Gastrocnemius medialis (tissue), 4 donors: ENCODE measurements at regions not wholly inside any gene's neighbourhood (a gene's known extent, or its start where the extent isn't known, plus 50 kb on each side); places are given as distances from the start of the nearest gene placed in this dataset.

ENCODE experiments used
- POLR2A ChIP-seq, 2 donors: fragments of 450-650 bp; IDR thresholded peaks; one replicate each; pipeline ENCODE4 v1.6.1; 2017; ENCODE audit warnings: antibody characterized with exemption in 2 of 2, mild to moderate bottlenecking in 2 of 2, moderate library complexity in 2 of 2
- TF ChIP-seq, protein P1 (sequence below), 5 experiments: fragments of 450-650 bp in 3 of 5; fragments of 200-600 bp in 2 of 5; sonication (generic) in 2 of 5; IDR thresholded peaks in 4 of 5; conservative IDR thresholded peaks in 1 of 5; 1 replicate in 4 of 5; 2 replicates in 1 of 5; pipeline ENCODE4 v1.5.1; 2016 to 2019; ENCODE audit warnings: antibody characterized with exemption in 5 of 5, mild to moderate bottlenecking in 3 of 5, moderate library complexity in 3 of 5

- TF ChIP-seq, protein P1, sequence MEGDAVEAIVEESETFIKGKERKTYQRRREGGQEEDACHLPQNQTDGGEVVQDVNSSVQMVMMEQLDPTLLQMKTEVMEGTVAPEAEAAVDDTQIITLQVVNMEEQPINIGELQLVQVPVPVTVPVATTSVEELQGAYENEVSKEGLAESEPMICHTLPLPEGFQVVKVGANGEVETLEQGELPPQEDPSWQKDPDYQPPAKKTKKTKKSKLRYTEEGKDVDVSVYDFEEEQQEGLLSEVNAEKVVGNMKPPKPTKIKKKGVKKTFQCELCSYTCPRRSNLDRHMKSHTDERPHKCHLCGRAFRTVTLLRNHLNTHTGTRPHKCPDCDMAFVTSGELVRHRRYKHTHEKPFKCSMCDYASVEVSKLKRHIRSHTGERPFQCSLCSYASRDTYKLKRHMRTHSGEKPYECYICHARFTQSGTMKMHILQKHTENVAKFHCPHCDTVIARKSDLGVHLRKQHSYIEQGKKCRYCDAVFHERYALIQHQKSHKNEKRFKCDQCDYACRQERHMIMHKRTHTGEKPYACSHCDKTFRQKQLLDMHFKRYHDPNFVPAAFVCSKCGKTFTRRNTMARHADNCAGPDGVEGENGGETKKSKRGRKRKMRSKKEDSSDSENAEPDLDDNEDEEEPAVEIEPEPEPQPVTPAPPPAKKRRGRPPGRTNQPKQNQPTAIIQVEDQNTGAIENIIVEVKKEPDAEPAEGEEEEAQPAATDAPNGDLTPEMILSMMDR (IDR thresholded peaks at IDR 0.05 in 4 of 5, conservative IDR thresholded peaks at IDR 0.05 in 1 of 5) = no peak
- no peak for TF ChIP-seq POLR2A (IDR thresholded peaks at IDR 0.05)
Measured at GRCh38 chr21:36237441-36237840, 80.8 kb downstream of the DOP1B start.
